B cell (primary cell): ENCODE measurements at regions not wholly inside any gene's neighbourhood (a gene's known extent, or its start where the extent isn't known, plus 50 kb on each side); places are given as distances from the start of the nearest gene placed in this dataset.

Experiments
- ATAC-seq: fragments of 200-7000 bp; cut with Tn5 transposase; one replicate; pipeline ENCODE4 v1.10.0; 2021; ENCODE audit warnings: low read depth, mild to moderate bottlenecking, moderate number of reproducible peaks, moderate library complexity
- CTCF ChIA-PET: fragments of 350-600 bp; sonication (Branson Sonifier 250); formaldehyde crosslinking; loops from one replicate; lab custom pipeline; 2021; ENCODE audit warnings: antibody characterized with exemption, inconsistent platforms; lab: Charles Lee
- POLR2A ChIA-PET: fragments of 350-600 bp; sonication (Branson Sonifier 250); formaldehyde crosslinking; loops from one replicate; lab custom pipeline; 2021; ENCODE audit warnings: antibody characterized with exemption; lab: Charles Lee
- DNase-seq: peaks from one replicate; pipeline ENCODE4 v3.0.0; 2013
- H2AFZ ChIP-seq: 2 replicates; pipeline ENCODE4 v1.6.1; 2012; ENCODE audit warnings: mild to moderate bottlenecking, low read depth, low read length; ENCODE audit not compliant: insufficient read depth, poor library complexity, severe bottlenecking
- H3K27ac ChIP-seq, 2 donors: 1 replicate in 1 of 2; 2 replicates in 1 of 2; pipeline ENCODE4 v1.5.1; 2012 to 2013; ENCODE audit warnings: low read length in 2 of 2, mild to moderate bottlenecking in 2 of 2, moderate library complexity in 1 of 2
- H3K27me3 ChIP-seq, 4 experiments: fragments of 200-600 bp in 1 of 4; sonication (generic) in 1 of 4; replicated peaks in 1 of 4; 1 replicate in 2 of 4; 2 replicates in 2 of 4; pipeline versions ENCODE4 v1.6.1 to v1.7.0; 2013 to 2016; ENCODE audit warnings: low read length in 3 of 4, mild to moderate bottlenecking in 2 of 4, mixed read lengths in 1 of 4, moderate library complexity in 1 of 4; ENCODE audit not compliant: insufficient read depth in 4 of 4, control insufficient read depth in 3 of 4; ENCODE audit errors: control extremely low read depth in 1 of 4
- H3K36me3 ChIP-seq, 2 experiments: replicated peaks in 1 of 2; 1 replicate in 1 of 2; 2 replicates in 1 of 2; pipeline versions ENCODE4 v1.6.1 to v1.7.1; 2013; ENCODE audit warnings: low read length in 1 of 2; ENCODE audit not compliant: insufficient read depth in 2 of 2, control insufficient read depth in 1 of 2; ENCODE audit errors: control extremely low read depth in 1 of 2, extremely low read depth in 1 of 2
- H3K4me1 ChIP-seq, 2 donors: fragments of 200-600 bp in 1 of 2; sonication (generic) in 1 of 2; 1 replicate in 1 of 2; 2 replicates in 1 of 2; pipeline versions ENCODE4 v1.5.1 to v1.6.1; 2013 to 2017; ENCODE audit warnings: low read length in 2 of 2; ENCODE audit not compliant: control insufficient read depth in 2 of 2, insufficient read depth in 2 of 2
- H3K4me2 ChIP-seq: replicated peaks from 2 replicates; pipeline ENCODE3; 2012; ENCODE audit warnings: mild to moderate bottlenecking, low read depth, low read length; ENCODE audit not compliant: poor library complexity, severe bottlenecking
- H3K4me3 ChIP-seq, 5 experiments: fragments of 200-600 bp in 1 of 5; sonication (generic) in 1 of 5; 1 replicate in 3 of 5; 2 replicates in 2 of 5; pipeline versions ENCODE4 v1.5.1 to v1.7.0; 2011 to 2016; ENCODE audit warnings: low read length in 4 of 5, mild to moderate bottlenecking in 4 of 5, low read depth in 2 of 5, control low read depth in 1 of 5, moderate library complexity in 1 of 5; ENCODE audit not compliant: insufficient read depth in 1 of 5; ENCODE audit errors: control extremely low read depth in 1 of 5, extremely low read depth in 1 of 5
- H3K79me2 ChIP-seq: fragments of 200-600 bp; sonication (generic); one replicate; pipeline ENCODE4 v1.6.0; 2016; ENCODE audit warnings: low read length; ENCODE audit not compliant: control insufficient read depth, insufficient read depth
- H3K9ac ChIP-seq: fragments of 200-600 bp; sonication (generic); 2 replicates; pipeline ENCODE4 v1.6.1; 2017; ENCODE audit warnings: mild to moderate bottlenecking, low read length, moderate library complexity
- H3K9me3 ChIP-seq, 3 donors: one replicate each; pipeline versions ENCODE4 v1.6.1 to v1.7.1; 2013; ENCODE audit warnings: low read length in 2 of 3; ENCODE audit not compliant: control insufficient read depth in 2 of 3, insufficient read depth in 1 of 3; ENCODE audit errors: control extremely low read depth in 1 of 3
- H4K20me1 ChIP-seq: 2 replicates; pipeline ENCODE4 v1.6.0; 2012; ENCODE audit warnings: mild to moderate bottlenecking, low read length; ENCODE audit not compliant: insufficient read depth, control insufficient read depth, poor library complexity, severe bottlenecking
- H3K27ac Mint-ChIP-seq: one replicate; pipeline ENCODE4 v1.8.0; 2021; ENCODE audit warnings: mixed read lengths
- H3K27me3 Mint-ChIP-seq: one replicate; pipeline ENCODE4 v1.8.0; 2021; ENCODE audit warnings: mixed read lengths
- H3K4me1 Mint-ChIP-seq: one replicate; pipeline ENCODE4 v1.8.0; 2021; ENCODE audit warnings: mixed read lengths
- H3K4me3 Mint-ChIP-seq: one replicate; pipeline ENCODE4 v1.8.0; 2021; ENCODE audit warnings: mixed read lengths
- H3K9me3 Mint-ChIP-seq: one replicate; pipeline ENCODE4 v1.8.0; 2022; ENCODE audit warnings: mixed read lengths; ENCODE audit not compliant: insufficient read depth
- CTCF ChIP-seq: fragments of 200-600 bp; IDR thresholded peaks from one replicate; pipeline ENCODE4 v1.8.0; 2022; ENCODE audit warnings: antibody characterized with exemption, mild to moderate bottlenecking
- EZH2 ChIP-seq: IDR thresholded peaks from 2 replicates; pipeline ENCODE4 v1.6.1; 2012; ENCODE audit warnings: borderline replicate concordance, low read depth, mild to moderate bottlenecking, moderate library complexity, low read length; ENCODE audit not compliant: insufficient read depth, poor library complexity, severe bottlenecking
- WGBS: methylation state at CpG from one replicate; pipeline ENCODE4 v1.1.5; 2013; ENCODE audit warnings: missing lambda C conversion rate; ENCODE audit not compliant: insufficient coverage; 5-methylcytosine and 5-hydroxymethylcytosine counted together
- intact Hi-C: fragments of 100-400 bp; cut with micrococcal nuclease; formaldehyde crosslinking; loops from one replicate; pipeline ENCODE4 v1.10.0; 2022

GRCh38 chr1:56160773-56161315 is 418.5 kb downstream of the PLPP3 start:
- H3K4me2 ChIP-seq: no peak overlapping the region
- H4K20me1 ChIP-seq: no peaks in the 10 kb centered on the region
- no CpG with 5 or more reads among the region's 6 CpGs for WGBS
- H3K36me3 ChIP-seq: no peaks in the 10 kb centered on the region
- Mint-ChIP-seq H3K9me3 (no peaks in the 10 kb centered on the region), H3K4me1 (peaks cover 5% of the 10 kb centered on the region), H3K27ac (no peak overlapping the region), H3K27me3 (peaks cover 11% of the 10 kb centered on the region), H3K4me3 (no peak overlapping the region)
- ATAC-seq (no peak), DNase-seq (no peak)
- H3K27me3 ChIP-seq: no peaks in the 10 kb centered on the region
- no peak overlapping the region for H3K27ac ChIP-seq
- H3K4me3 ChIP-seq: no peak overlapping the region
- POLR2A ChIA-PET: no interaction called here
- CTCF ChIA-PET: no interaction called here
- no peaks in the 10 kb centered on the region for H3K9me3 ChIP-seq
- no peaks in the 10 kb centered on the region for H3K4me1 ChIP-seq
- H2AFZ ChIP-seq: no peak overlapping the region
- no peaks in the 10 kb centered on the region for H3K79me2 ChIP-seq
- no peak overlapping the region for H3K9ac ChIP-seq
- TF ChIP-seq CTCF: no peak
- TF ChIP-seq EZH2: no peak
- intact Hi-C loops: no loop called here

DNA sequence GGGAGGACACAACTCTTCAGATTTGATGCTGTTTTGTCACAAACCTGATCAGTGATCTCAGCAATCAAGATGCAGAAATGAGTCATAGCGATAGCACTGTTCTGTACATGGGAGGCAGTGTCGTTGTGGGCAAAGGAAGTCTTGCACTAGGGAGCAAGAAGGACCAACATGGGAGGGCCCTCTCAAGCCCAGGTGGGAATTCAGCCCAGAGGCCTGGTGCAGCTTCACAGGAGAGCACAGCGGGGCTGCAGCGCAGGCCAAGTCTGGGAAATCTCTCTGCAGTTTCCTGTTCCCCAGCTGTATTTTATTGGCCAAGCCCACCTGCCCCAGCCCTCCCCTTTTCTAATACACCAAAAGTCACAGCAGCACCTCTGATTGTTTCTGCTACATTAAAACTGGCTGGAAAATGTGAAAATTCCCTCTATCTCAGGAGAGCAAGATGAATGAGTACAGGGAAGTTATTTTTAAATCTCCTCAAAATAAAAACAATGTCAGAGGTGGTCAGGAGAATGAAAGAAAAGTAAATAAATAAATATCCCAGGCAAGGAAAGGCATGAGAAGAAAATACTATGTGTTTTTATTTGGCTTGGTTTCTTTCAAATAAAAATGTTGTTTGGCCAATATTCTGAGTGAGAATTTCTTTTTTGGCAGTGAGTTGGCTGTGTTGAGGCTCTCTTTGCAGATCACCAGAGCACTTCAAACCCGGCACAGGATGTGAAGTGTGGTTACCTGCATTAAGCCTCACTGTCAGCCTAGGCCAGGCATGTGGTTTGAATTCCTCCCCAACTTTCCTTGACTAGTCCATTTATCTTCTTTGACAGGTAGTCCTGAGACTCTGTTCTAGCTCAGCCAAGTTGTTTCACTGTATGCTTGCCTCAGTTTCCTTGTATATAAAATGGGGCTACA is 422.1 kb downstream of the PLPP3 start:
- WGBS: 42% methylated on average over 5 of the region's 5 CpGs
- CTCF ChIA-PET: no interaction called here

More for the DNA sequence above, 422.1 kb downstream of the PLPP3 start:
- TF ChIP-seq CTCF (no peak), EZH2 (no peak)
- Histone ChIP-seq H3K36me3 (no peaks in the 10 kb centered on the region), H3K4me3 (no peak overlapping the region), H4K20me1 (no peaks in the 10 kb centered on the region), H3K27ac (no peak overlapping the region), H3K9me3 (no peaks in the 10 kb centered on the region), H3K27me3 (no peaks in the 10 kb centered on the region), H3K4me1 (no peaks in the 10 kb centered on the region), H3K9ac (no peak overlapping the region), H3K79me2 (no peaks in the 10 kb centered on the region), H3K4me2 (no peak overlapping the region), H2AFZ (no peak overlapping the region)
- Mint-ChIP-seq H3K4me1 (peaks cover 5% of the 10 kb centered on the region), H3K9me3 (no peaks in the 10 kb centered on the region), H3K27ac (no peak overlapping the region), H3K4me3 (no peak overlapping the region), H3K27me3 (peaks cover 13% of the 10 kb centered on the region)
- no peak for DNase-seq
- ATAC-seq: no peak
- intact Hi-C loops: no loop called here
- POLR2A ChIA-PET: no interaction called here
